Activated T-helper 1 cell treated with anti-CD3 and anti-CD28 coated beads, Interleukin-12 subunit alpha, Interleukin-12 subunit beta, Interleukin-2, Interleukin-4 antibody, amounts not matched to agents 30 ng/mL and 10 ng/mL and 1 ng/mL, durations not matched to agents 14 hours and 24 hours and 36 hours (primary cell): ENCODE measurements at regions not wholly inside any gene's neighbourhood (a gene's known extent, or its start where the extent isn't known, plus 50 kb on each side); places are given as distances from the start of the nearest gene placed in this dataset.
A peak's percentile ranks its signal among the peaks of the same experiment; 100 is the strongest.

Experiments
- DNase-seq: peaks from one replicate; pipeline ENCODE4 v3.0.0; 2021; ENCODE audit warnings: low spot score
- H3K27ac Mint-ChIP-seq: one replicate; pipeline ENCODE4 v1.8.0; 2021; ENCODE audit warnings: mild to moderate bottlenecking, mixed read lengths
- H3K27me3 Mint-ChIP-seq: one replicate; pipeline ENCODE4 v1.8.0; 2022; ENCODE audit warnings: mild to moderate bottlenecking, moderate library complexity, mixed read lengths; ENCODE audit not compliant: insufficient read depth
- H3K36me3 Mint-ChIP-seq: one replicate; pipeline ENCODE4 v1.8.0; 2021; ENCODE audit warnings: low read depth, mixed read lengths
- H3K4me1 Mint-ChIP-seq: one replicate; pipeline ENCODE4 v1.8.0; 2021; ENCODE audit warnings: low read depth, mixed read lengths
- H3K4me3 Mint-ChIP-seq: one replicate; pipeline ENCODE4 v1.8.0; 2021; ENCODE audit warnings: mild to moderate bottlenecking, moderate library complexity, mixed read lengths
- H3K9me3 Mint-ChIP-seq: one replicate; pipeline ENCODE4 v1.8.0; 2021; ENCODE audit warnings: mixed read lengths
- intact Hi-C: fragments of 100-400 bp; cut with micrococcal nuclease; formaldehyde crosslinking; loops from one replicate; pipeline ENCODE4 v1.15.1; 2024

GRCh38 chr1:221093903-221094791, 214.9 kb downstream of the HLX start:
- peaks cover 3% of the 10 kb centered on the region for H3K27me3 Mint-ChIP-seq
- H3K4me1 Mint-ChIP-seq, result no peaks in the 10 kb centered on the region
- intact Hi-C loops, result no loop called here
- H3K27ac Mint-ChIP-seq, result no peak overlapping the region
- peaks cover 1% of the 10 kb centered on the region for H3K36me3 Mint-ChIP-seq
- H3K4me3 Mint-ChIP-seq, result no peak overlapping the region
- no peaks in the 10 kb centered on the region for H3K9me3 Mint-ChIP-seq
- DNase-seq, result no peak

- Mint-ChIP-seq H3K36me3 (peaks cover 1% of the 10 kb centered on the region), H3K27ac (no peak overlapping the region), H3K4me1 (peaks cover 9% of the 10 kb centered on the region), H3K27me3 (peaks cover 3% of the 10 kb centered on the region), H3K4me3 (no peak overlapping the region), H3K9me3 (peaks cover 3% of the 10 kb centered on the region)
- no peak for DNase-seq
- intact Hi-C loops, result no loop called here
Observed at GRCh38 chr1:221097479-221098281, 218.4 kb downstream of the HLX start.

GRCh38 chr1:221098471-221099405, 219.5 kb downstream of the HLX start:
- DNase-seq, result no peak
- Mint-ChIP-seq H3K9me3 (peaks cover 3% of the 10 kb centered on the region), H3K4me3 (no peak overlapping the region), H3K27ac (peak overlapping the region; percentile 14), H3K4me1 (peaks cover 9% of the 10 kb centered on the region), H3K36me3 (peaks cover 1% of the 10 kb centered on the region), H3K27me3 (peaks cover 3% of the 10 kb centered on the region)
- intact Hi-C loops, result no loop called here

- no peaks in the 10 kb centered on the region for H3K27me3 Mint-ChIP-seq
- H3K4me3 Mint-ChIP-seq, result no peak overlapping the region
- peaks cover 1% of the 10 kb centered on the region for H3K36me3 Mint-ChIP-seq
- peak overlapping the region; percentile 62 for H3K27ac Mint-ChIP-seq
- no peak for DNase-seq
- intact Hi-C loops, result no loop called here
- peaks cover 3% of the 10 kb centered on the region for H3K9me3 Mint-ChIP-seq
- H3K4me1 Mint-ChIP-seq, result peaks cover 17% of the 10 kb centered on the region
Observed at GRCh38 chr1:221099747-221100595, 220.7 kb downstream of the HLX start.

GRCh38 chr1:221100611-221101010, 221.4 kb downstream of the HLX start:
- Mint-ChIP-seq H3K4me1 (peaks cover 18% of the 10 kb centered on the region), H3K27ac (peak overlapping the region; percentile 13), H3K27me3 (no peaks in the 10 kb centered on the region), H3K36me3 (peaks cover 1% of the 10 kb centered on the region), H3K4me3 (no peak overlapping the region), H3K9me3 (peaks cover 3% of the 10 kb centered on the region)
- intact Hi-C loops, result no loop called here
- DNase-seq, result no peak

GRCh38 chr1:221101807-221102605, 222.8 kb downstream of the HLX start:
- Mint-ChIP-seq H3K9me3 (peaks cover 3% of the 10 kb centered on the region), H3K27ac (no peak overlapping the region), H3K4me3 (no peak overlapping the region), H3K27me3 (no peaks in the 10 kb centered on the region), H3K4me1 (peaks cover 18% of the 10 kb centered on the region), H3K36me3 (peaks cover 1% of the 10 kb centered on the region)
- intact Hi-C loops, result no loop called here
- no peak for DNase-seq

- Mint-ChIP-seq H3K27me3 (no peaks in the 10 kb centered on the region), H3K27ac (peak overlapping the region; percentile 35), H3K36me3 (no peaks in the 10 kb centered on the region), H3K4me1 (peaks cover 14% of the 10 kb centered on the region), H3K4me3 (no peak overlapping the region), H3K9me3 (no peaks in the 10 kb centered on the region)
- DNase-seq, result no peak
- intact Hi-C loops, result no loop called here
Observed at GRCh38 chr1:221104596-221104995, 225.4 kb downstream of the HLX start.

GRCh38 chr1:221105578-221105977, 226.3 kb downstream of the HLX start:
- Mint-ChIP-seq H3K27ac (no peak overlapping the region), H3K9me3 (no peaks in the 10 kb centered on the region), H3K4me1 (peaks cover 11% of the 10 kb centered on the region), H3K4me3 (no peak overlapping the region), H3K36me3 (no peaks in the 10 kb centered on the region), H3K27me3 (no peaks in the 10 kb centered on the region)
- DNase-seq, result no peak
- intact Hi-C loops, result no loop called here

- intact Hi-C loops, result no loop called here
- H3K9me3 Mint-ChIP-seq, result no peaks in the 10 kb centered on the region
- H3K4me1 Mint-ChIP-seq, result peaks cover 8% of the 10 kb centered on the region
- no peak overlapping the region for H3K4me3 Mint-ChIP-seq
- H3K27me3 Mint-ChIP-seq, result peaks cover under 1% of the 10 kb centered on the region
- no peak for DNase-seq
- H3K36me3 Mint-ChIP-seq, result no peaks in the 10 kb centered on the region
- H3K27ac Mint-ChIP-seq, result no peak overlapping the region
Observed at GRCh38 chr1:221106616-221107015, 227.4 kb downstream of the HLX start.

- Mint-ChIP-seq H3K36me3 (no peaks in the 10 kb centered on the region), H3K4me3 (no peak overlapping the region), H3K27ac (no peak overlapping the region), H3K27me3 (peaks cover 3% of the 10 kb centered on the region), H3K9me3 (no peaks in the 10 kb centered on the region), H3K4me1 (peaks cover under 1% of the 10 kb centered on the region)
- intact Hi-C loops, result no loop called here
- DNase-seq, result no peak
Observed at GRCh38 chr1:221109930-221110329, 230.7 kb downstream of the HLX start.

GRCh38 chr1:221117133-221117532, 237.9 kb downstream of the HLX start:
- Mint-ChIP-seq H3K27me3 (peaks cover 2% of the 10 kb centered on the region), H3K4me3 (no peak overlapping the region), H3K4me1 (no peaks in the 10 kb centered on the region), H3K9me3 (no peaks in the 10 kb centered on the region), H3K27ac (no peak overlapping the region), H3K36me3 (no peaks in the 10 kb centered on the region)
- no peak for DNase-seq
- intact Hi-C loops, result no loop called here
